ENCODE measurements at regions not wholly inside any gene's neighbourhood (a gene's known extent, or its start where the extent isn't known, plus 50 kb on each side); places are given as distances from the start of the nearest gene placed in this dataset.

GRCh38 chr20:6483727-6484126 is 283.8 kb upstream of the BMP2 start:
- DNase-seq: no peak

- no peak for DNase-seq
These were observed 285.0 kb upstream of the BMP2 start for GRCh38 chr20:6482486-6482885.

- no peak for DNase-seq
These were observed 286.9 kb upstream of the BMP2 start for GRCh38 chr20:6480328-6481200.

- DNase-seq: no peak
These were observed 294.3 kb upstream of the BMP2 start for GRCh38 chr20:6473197-6473596.

GRCh38 chr20:6471871-6472270 is 295.6 kb upstream of the BMP2 start:
- DNase-seq: no peak

- DNase-seq: no peak
These were observed 296.3 kb upstream of the BMP2 start for GRCh38 chr20:6471110-6471647.

- no peak for DNase-seq
These were observed 297.8 kb upstream of the BMP2 start for GRCh38 chr20:6469695-6470094.

- no peak for DNase-seq
These were observed 298.9 kb upstream of the BMP2 start for GRCh38 chr20:6468423-6469116.

GRCh38 chr20:6467562-6467961 is 299.9 kb upstream of the BMP2 start:
- DNase-seq: no peak

GRCh38 chr20:6466075-6466810 is 301.2 kb upstream of the BMP2 start:
- DNase-seq: no peak

- no peak for DNase-seq
These were observed 316.6 kb upstream of the BMP2 start for GRCh38 chr20:6450841-6451240.

- no peak for DNase-seq
These were observed 317.6 kb upstream of the FERMT1 start for GRCh38 chr20:6440443-6440799.

- no peak for DNase-seq
These were observed 317.1 kb upstream of the FERMT1 start for GRCh38 chr20:6439737-6440442.

GRCh38 chr20:6434131-6434530 is 311.3 kb upstream of the FERMT1 start:
- DNase-seq: no peak

- DNase-seq: no peak
These were observed 307.6 kb upstream of the FERMT1 start for GRCh38 chr20:6430381-6430780.

GRCh38 chr20:6426287-6426891 is 303.6 kb upstream of the FERMT1 start:
- DNase-seq: no peak

- DNase-seq: no peak
These were observed 298.8 kb upstream of the FERMT1 start for GRCh38 chr20:6421321-6422248.

- no peak for DNase-seq
These were observed 297.5 kb upstream of the FERMT1 start for GRCh38 chr20:6420336-6420735.

- DNase-seq: no peak
These were observed 295.9 kb upstream of the FERMT1 start for GRCh38 chr20:6418732-6419131.

GRCh38 chr20:6416371-6416770 is 293.5 kb upstream of the FERMT1 start:
- no peak for DNase-seq

- DNase-seq: no peak
These were observed 288.8 kb upstream of the FERMT1 start for GRCh38 chr20:6411651-6412050.

Measured in activated CD4-positive, alpha-beta T cell treated with anti-CD3 and anti-CD28 coated beads, Interleukin-10, Interleukin-2, amounts not matched to agents 100 ng/mL and 50 ng/mL, durations not matched to agents 16 hours and 8 hours (primary cell).